IPS-20b (cell line): ENCODE measurements at regions not wholly inside any gene's neighbourhood (a gene's known extent, or its start where the extent isn't known, plus 50 kb on each side); places are given as distances from the start of the nearest gene placed in this dataset.

Experiments used
- H3K27ac ChIP-seq: one replicate; pipeline ENCODE4 v1.5.1; 2013; ENCODE audit warnings: low read length
- H3K27me3 ChIP-seq: 2 replicates; pipeline ENCODE4 v1.6.1; 2013; ENCODE audit warnings: mild to moderate bottlenecking, low read length, inconsistent platforms; ENCODE audit not compliant: insufficient read depth
- H3K36me3 ChIP-seq: 2 replicates; pipeline ENCODE4 v1.6.1; 2013; ENCODE audit warnings: low read depth, mild to moderate bottlenecking, inconsistent platforms, low read length, moderate library complexity; ENCODE audit not compliant: insufficient read depth
- H3K4me1 ChIP-seq: 2 replicates; pipeline ENCODE4 v1.6.1; 2013; ENCODE audit warnings: mild to moderate bottlenecking, control low read depth, inconsistent platforms, low read length, moderate library complexity; ENCODE audit not compliant: insufficient read depth
- H3K4me3 ChIP-seq: 2 replicates; pipeline ENCODE4 v1.5.1; 2013; ENCODE audit warnings: mild to moderate bottlenecking, low read length, inconsistent platforms
- H3K9ac ChIP-seq: 2 replicates; pipeline ENCODE4 v1.6.1; 2013; ENCODE audit warnings: low read depth, mild to moderate bottlenecking, inconsistent platforms, low read length, moderate library complexity
- H3K9me3 ChIP-seq: 2 replicates; pipeline ENCODE4 v1.6.1; 2013; ENCODE audit warnings: mild to moderate bottlenecking, low read depth, low read length, inconsistent platforms; ENCODE audit not compliant: insufficient read depth

DNA sequence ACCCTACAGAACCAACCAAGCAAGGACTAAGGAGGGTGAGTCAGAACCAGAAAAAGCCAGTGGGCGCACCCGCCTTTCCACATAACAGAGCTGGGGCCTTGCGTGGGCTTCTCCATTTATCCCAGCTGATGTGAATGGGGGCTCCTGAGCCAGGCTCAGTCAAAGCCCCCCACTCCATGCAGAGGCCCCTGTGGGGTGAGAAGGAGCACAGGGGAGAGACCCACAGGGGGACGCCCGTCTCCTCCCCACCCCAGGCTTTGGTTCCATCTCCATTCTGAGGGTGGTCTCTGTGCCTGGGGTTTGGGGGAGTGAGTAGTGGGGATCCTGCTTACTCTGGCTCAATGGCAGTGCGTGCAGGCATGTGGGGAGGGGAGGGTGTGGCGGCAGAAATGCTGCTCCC is 210.1 kb upstream of the TNRC6C start:
- H3K36me3 ChIP-seq: no peaks in the 10 kb centered on the region
- no peak overlapping the region for H3K27ac ChIP-seq
- no peaks in the 10 kb centered on the region for H3K4me1 ChIP-seq
- H3K27me3 ChIP-seq: no peaks in the 10 kb centered on the region
- H3K9ac ChIP-seq: no peak overlapping the region
- H3K4me3 ChIP-seq: no peak overlapping the region
- H3K9me3 ChIP-seq: no peaks in the 10 kb centered on the region

DNA sequence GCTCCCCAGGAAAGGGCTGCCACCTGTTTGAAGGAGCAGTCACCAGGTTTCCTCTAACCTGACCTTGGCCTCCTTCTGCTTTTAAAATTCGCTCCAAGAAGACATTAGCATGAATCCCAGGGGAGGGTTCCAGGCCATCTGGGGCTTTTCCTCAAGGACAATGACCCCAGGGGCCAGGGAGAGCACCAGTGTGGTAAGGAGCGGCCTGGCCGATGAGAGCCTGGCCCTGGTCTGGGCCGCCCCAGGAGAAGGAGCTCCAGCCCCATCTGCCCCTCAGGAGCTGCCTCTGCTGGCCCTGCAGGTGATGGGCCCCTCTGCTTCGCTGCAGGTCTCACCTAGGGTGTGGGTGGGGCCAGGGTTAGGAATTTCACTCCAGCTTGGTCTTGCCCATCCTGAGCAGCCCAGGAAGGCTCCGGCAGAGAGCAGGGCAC is 209.2 kb upstream of the TNRC6C start:
- Histone ChIP-seq H3K4me3 (no peak overlapping the region), H3K27me3 (no peaks in the 10 kb centered on the region), H3K9ac (no peak overlapping the region)

DNA sequence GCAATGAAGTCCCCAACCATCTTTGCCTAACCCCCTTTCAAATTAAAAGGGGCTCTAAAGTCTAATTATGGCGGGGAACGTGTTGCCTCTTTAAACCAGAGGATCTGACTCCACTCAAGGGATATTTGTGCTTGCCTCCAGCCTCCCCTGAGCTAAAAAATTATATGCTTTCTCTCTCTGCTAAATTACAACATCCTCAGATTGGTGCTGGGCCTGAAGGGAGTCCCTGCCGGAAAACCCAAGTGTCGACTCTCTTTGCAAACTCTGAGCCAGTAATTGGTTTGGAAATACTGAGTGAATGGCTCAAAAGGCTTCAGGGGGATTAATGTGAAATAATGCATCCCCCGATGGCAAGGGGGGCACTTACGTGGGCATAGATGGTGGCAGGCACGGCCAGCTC is 208.5 kb upstream of the TNRC6C start:
- Histone ChIP-seq H3K4me1 (no peaks in the 10 kb centered on the region), H3K36me3 (no peaks in the 10 kb centered on the region), H3K9me3 (no peaks in the 10 kb centered on the region), H3K27ac (no peak overlapping the region), H3K27me3 (no peaks in the 10 kb centered on the region), H3K4me3 (no peak overlapping the region), H3K9ac (no peak overlapping the region)

More for the DNA sequence above, 209.2 kb upstream of the TNRC6C start:
- Histone ChIP-seq H3K36me3 (no peaks in the 10 kb centered on the region), H3K4me1 (no peaks in the 10 kb centered on the region), H3K9me3 (no peaks in the 10 kb centered on the region), H3K27ac (no peak overlapping the region)

DNA sequence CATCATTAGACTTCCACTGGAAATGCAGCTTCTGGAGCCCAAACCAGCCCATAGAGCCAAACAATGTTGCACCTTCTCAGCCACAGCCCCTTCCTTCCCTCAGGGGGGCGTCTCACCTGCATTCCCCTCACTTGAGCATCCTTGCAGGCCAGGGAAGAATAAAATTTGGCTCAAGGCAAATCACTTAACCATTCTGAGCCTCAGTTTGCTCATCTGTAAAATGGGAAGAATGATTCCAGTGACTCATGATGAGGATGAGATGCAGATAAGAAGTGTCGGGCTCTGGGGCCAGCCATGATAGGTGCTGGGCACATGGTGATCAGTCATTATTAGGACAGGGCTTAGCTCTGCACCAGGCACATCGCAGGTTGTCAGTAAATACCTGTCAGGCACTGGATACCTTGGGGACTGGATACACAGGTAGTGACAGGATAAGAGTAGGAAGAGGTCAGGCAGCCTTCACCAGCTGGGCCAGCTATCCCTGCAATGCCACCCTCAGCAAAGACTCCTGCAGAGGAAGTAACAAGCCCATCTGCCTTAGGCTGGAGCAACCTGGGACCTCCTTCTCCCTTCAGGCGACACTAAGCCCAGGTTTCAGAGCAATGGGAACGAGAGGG is 208.0 kb upstream of the TNRC6C start:
- no peak overlapping the region for H3K9ac ChIP-seq
- no peaks in the 10 kb centered on the region for H3K27me3 ChIP-seq
- H3K4me1 ChIP-seq: no peaks in the 10 kb centered on the region
- no peaks in the 10 kb centered on the region for H3K36me3 ChIP-seq
- no peak overlapping the region for H3K4me3 ChIP-seq
- H3K9me3 ChIP-seq: no peaks in the 10 kb centered on the region
- H3K27ac ChIP-seq: no peak overlapping the region

DNA sequence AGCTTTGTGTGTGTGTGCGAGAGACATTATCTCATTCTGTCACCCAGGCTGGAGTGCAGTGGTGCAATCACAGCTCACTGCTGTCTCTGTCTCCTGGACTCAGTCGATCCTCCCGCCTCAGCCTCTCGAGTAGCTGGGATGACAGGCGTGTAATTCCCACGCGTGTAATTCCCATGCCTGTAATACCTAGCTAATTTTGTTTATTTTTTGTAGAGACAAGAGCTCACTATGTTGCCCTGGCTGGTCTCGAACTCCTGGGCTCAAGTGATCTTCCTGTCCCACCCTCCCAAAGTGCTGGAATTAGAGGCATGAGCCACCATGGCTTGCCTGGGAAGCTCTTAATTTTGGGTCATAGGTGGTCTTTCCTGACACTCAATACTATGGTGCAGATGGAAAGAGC is 205.3 kb upstream of the TNRC6C start:
- H3K27me3 ChIP-seq: no peaks in the 10 kb centered on the region
- H3K36me3 ChIP-seq: no peaks in the 10 kb centered on the region
- H3K4me1 ChIP-seq: no peaks in the 10 kb centered on the region

DNA sequence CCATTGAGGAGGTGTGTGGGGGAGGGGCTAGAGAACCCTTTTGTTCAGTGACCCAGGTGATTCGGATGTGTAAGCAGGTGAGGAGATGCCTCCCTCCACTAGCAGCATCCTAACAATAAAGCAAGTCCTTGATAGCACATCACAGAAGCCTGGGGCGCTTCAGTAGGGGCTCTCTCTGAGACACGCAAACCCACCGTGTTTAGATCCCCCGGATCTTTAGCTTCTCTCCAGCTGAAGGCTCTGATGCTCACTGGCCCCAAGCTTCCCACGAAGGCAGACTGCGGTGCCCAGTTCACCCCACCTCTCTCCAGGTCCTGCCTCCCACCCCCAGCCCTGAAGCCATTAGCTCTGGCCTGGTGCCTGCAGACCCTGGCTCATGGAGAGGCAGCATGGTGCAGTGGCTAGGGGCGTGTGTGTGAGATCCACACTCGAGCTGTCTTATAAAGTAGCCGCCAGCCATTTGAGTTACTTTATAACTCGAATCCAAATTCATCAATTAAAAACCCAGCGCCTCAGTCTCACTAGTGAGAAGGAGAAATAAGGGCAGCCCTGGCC is 204.7 kb upstream of the TNRC6C start:
- H3K4me3 ChIP-seq: no peak overlapping the region
- no peaks in the 10 kb centered on the region for H3K9me3 ChIP-seq
- no peak overlapping the region for H3K9ac ChIP-seq
- no peaks in the 10 kb centered on the region for H3K27me3 ChIP-seq
- H3K4me1 ChIP-seq: no peaks in the 10 kb centered on the region
- H3K27ac ChIP-seq: no peak overlapping the region
- no peaks in the 10 kb centered on the region for H3K36me3 ChIP-seq

More for the DNA sequence above, 205.3 kb upstream of the TNRC6C start:
- H3K9me3 ChIP-seq: no peaks in the 10 kb centered on the region
- H3K4me3 ChIP-seq: no peak overlapping the region
- no peak overlapping the region for H3K9ac ChIP-seq
- no peak overlapping the region for H3K27ac ChIP-seq

DNA sequence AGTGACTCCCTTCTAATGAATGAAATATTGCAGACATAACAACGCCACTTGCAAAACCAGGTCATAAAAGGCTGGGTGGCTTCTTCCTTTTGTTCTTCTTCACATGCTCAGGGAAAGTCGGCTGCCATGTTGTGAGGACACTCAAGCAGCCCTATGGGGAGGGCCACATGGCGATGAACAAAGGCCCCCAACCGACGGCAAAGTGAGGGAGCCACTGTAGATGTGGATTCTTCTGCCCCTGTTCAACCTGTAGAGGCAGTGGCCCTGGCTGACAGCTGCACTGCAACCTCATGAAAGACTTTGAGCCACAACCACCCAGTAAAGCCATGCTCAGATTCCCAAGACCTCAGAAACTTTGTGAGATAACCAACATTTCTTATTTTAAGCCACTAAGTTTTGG is 203.5 kb upstream of the TNRC6C start:
- Histone ChIP-seq H3K36me3 (no peaks in the 10 kb centered on the region), H3K27ac (no peak overlapping the region), H3K27me3 (no peaks in the 10 kb centered on the region), H3K4me1 (no peaks in the 10 kb centered on the region), H3K9ac (no peak overlapping the region), H3K4me3 (no peak overlapping the region), H3K9me3 (no peaks in the 10 kb centered on the region)

DNA sequence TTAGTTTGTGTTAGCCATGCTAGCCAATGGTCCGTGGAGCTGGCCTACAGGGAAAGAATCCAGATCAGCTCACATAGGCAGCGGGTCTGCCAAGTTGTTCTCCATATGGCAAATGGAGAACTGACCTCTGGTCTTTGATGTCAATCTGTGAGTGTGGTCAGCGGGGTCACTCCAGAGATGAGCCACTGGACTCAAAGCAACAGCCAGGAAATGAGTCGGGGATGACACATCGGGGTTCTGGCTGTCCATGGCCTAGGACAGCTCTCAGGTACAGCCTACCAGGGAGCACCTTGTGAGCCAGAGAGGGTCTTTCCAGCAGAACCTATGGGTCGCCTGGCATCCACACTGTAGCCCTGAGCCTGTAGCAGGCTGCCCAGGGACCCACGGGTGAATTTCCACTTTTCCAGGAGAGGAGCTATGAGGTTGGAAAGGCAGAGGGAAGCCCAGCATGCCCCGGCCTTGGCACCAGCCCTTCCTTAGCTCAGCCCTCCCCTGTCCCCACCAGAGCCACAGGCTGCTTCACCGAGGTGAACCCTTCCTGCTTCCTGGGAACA is 203.0 kb upstream of the TNRC6C start:
- no peaks in the 10 kb centered on the region for H3K27me3 ChIP-seq
- no peaks in the 10 kb centered on the region for H3K9me3 ChIP-seq
- H3K4me3 ChIP-seq: no peak overlapping the region
- H3K4me1 ChIP-seq: no peaks in the 10 kb centered on the region
- no peak overlapping the region for H3K27ac ChIP-seq
- no peak overlapping the region for H3K9ac ChIP-seq
- H3K36me3 ChIP-seq: no peaks in the 10 kb centered on the region

DNA sequence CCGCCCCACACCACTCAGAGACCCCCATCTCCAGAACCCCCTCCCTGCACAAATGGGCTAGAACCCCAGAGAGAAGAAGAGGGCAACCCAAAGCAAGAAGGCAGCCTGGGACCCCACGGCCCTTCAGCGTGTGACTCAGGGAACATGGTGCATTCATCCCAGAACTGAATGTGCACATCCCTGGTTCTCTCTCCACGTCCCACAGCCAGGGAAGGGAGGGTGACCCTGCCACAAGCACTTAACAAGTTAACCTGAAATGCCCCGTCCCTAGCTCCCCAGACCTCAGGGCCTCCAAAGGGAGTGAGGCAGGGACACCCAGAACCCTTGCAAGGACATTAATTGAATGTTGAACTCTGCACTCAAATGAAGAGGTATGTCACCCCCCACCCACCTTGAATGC is 202.5 kb upstream of the TNRC6C start:
- Histone ChIP-seq H3K4me3 (no peak overlapping the region), H3K27ac (no peak overlapping the region), H3K4me1 (no peaks in the 10 kb centered on the region), H3K9me3 (no peaks in the 10 kb centered on the region), H3K9ac (no peak overlapping the region), H3K27me3 (no peaks in the 10 kb centered on the region), H3K36me3 (no peaks in the 10 kb centered on the region)

DNA sequence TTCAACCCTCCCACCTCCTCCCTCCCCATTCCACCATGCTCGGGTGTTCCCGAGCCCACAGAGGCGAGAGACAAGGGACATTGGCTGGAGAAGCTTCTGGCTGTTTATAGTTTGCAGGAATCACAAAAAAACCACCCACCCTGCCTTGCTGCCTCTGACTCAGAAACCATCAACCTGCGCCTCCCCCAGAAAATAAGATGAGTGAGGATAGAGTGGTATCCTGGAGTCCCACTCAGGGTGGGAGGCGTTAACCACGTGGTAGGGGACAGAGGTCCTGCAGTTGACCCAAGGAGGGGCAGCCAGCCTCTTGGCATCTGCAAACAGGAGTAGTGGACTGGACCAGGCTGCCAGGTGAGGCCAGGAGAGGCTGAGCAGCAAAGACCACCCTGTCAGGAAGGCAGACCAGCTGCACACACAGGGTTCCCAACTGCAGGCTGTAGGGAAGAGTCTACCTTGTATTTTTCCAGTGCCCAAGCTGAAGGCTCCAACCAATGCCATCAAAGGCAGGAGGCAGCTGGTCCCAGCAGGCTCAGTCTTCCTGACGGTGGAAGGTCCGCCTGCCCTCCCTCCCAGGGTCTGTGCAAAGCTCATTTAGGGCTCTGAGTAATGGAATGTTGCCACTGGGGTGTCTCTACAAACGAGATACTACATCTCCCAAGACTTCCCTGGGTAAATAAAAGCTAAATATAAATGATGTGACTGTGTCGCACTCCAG is 201.5 kb upstream of the TNRC6C start:
- H3K4me3 ChIP-seq: no peak overlapping the region
- no peaks in the 10 kb centered on the region for H3K4me1 ChIP-seq
- no peaks in the 10 kb centered on the region for H3K9me3 ChIP-seq
- no peaks in the 10 kb centered on the region for H3K27me3 ChIP-seq
- H3K9ac ChIP-seq: no peak overlapping the region
- no peak overlapping the region for H3K27ac ChIP-seq
- no peaks in the 10 kb centered on the region for H3K36me3 ChIP-seq

DNA sequence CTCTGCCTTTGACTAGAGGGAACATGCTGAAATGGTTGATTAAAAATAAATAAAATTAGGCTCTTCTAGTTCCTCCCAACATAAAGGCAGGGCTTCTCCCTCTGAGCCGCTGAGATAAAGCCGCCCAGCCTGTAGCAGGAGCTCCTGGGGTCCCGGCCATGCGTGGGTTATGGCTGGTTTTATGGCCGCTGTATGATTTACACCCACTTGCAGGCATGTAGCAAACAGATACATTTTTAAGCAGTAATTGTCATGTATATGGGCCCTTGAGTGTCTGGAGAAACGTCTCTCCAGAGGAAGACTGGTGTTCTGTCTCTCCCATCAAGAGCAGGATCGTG is 201.0 kb upstream of the TNRC6C start:
- H3K4me1 ChIP-seq: peaks cover under 1% of the 10 kb centered on the region; the same call in 1 of the 2 replicates
- H3K27me3 ChIP-seq: no peaks in the 10 kb centered on the region
- H3K27ac ChIP-seq: no peak overlapping the region
- H3K9me3 ChIP-seq: no peaks in the 10 kb centered on the region
- H3K9ac ChIP-seq: no peak overlapping the region
- no peaks in the 10 kb centered on the region for H3K36me3 ChIP-seq
- no peak overlapping the region for H3K4me3 ChIP-seq

DNA sequence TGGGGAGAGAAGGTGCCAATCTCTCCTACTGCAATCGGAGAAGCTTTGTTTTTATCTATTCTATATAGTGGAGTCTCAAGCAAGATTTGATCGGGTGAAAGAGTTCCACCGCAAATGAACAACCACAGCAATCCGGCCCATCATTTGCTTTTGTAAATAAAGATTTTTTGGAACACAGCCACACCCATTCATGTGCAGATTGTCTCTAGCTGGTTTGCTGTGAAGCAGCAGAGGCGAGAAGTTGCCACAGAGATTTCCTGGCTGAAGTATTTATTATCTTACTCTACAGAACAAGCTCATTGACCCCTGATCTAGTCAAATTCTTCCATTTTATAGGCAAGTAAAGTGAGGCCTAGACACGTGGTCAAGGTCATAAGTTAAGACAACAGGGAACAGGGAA is 195.5 kb upstream of the TNRC6C start:
- Histone ChIP-seq H3K9ac (no peak overlapping the region), H3K27me3 (0 out of 2 replicates have a peak, but pooled peaks cover 1% of the 10 kb centered on the region), H3K36me3 (no peaks in the 10 kb centered on the region), H3K4me1 (peaks cover 15% of the 10 kb centered on the region; the same call in 1 of the 2 replicates), H3K4me3 (no peak overlapping the region), H3K9me3 (no peaks in the 10 kb centered on the region), H3K27ac (no peak overlapping the region)
